ENCODE measurements at regions not wholly inside any gene's neighbourhood (a gene's known extent, or its start where the extent isn't known, plus 50 kb on each side); places are given as distances from the start of the nearest gene placed in this dataset.

GRCh38 chr1:96079581-96079980, 642.0 kb upstream of the PTBP2 start:
- TF ChIP-seq CTCF (conservative IDR thresholded peaks at IDR 0.05; ENCODE audit: low read depth, low read length): no peak
- H3K4me3 ChIP-seq (ENCODE audit: low read length): no peak overlapping the region
- DNase-seq (ENCODE audit: low read depth): no peak

DNA sequence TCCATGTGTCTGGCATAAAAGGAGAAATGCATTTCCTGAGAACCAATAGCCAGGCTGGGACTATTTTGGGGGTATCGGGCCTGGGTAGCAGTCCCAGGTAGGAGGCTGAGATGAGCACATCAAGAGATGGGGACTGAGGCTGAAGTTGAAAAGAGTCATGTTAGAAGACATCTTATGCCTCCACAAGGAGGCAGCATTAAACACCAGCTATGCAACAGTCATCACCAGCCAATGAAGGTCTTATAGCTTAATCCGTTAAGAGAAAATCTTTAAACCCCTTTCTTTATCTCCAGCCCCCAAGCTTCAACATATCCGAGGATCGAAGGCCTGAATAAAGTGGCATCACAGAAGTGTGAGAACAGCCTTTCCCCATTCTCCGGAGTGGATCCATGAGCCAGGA, 640.7 kb upstream of the PTBP2 start:
- peak; percentile 41 for TF ChIP-seq CTCF (conservative IDR thresholded peaks at IDR 0.05; ENCODE audit: low read depth, low read length)
- DNase-seq (ENCODE audit: low read depth): no peak
- no peak overlapping the region for H3K4me3 ChIP-seq (ENCODE audit: low read length)

GRCh38 chr1:96087719-96088118, 633.9 kb upstream of the PTBP2 start:
- no peak for DNase-seq (ENCODE audit: low read depth)
- H3K4me3 ChIP-seq (ENCODE audit: low read length): no peak overlapping the region
- TF ChIP-seq CTCF (conservative IDR thresholded peaks at IDR 0.05; ENCODE audit: low read depth, low read length): no peak

DNA sequence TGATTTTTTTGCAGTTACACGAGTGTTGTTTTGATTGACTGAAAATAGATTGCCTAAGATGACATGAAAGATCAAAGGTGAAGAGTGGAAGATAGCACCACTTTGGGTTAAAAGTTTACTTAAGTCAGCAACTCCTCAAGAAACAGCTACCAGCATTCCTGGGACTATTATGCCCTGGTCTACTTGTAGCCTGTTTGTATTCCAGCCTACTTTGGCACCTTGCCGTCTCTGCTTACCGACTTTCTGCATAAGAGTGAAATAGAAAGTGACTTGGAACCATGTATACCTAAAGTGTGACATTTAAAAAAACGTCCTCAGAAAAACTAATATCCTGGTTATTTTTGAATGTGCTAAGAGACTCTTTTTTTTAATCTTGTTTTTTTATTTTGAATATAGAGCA, 631.5 kb upstream of the PTBP2 start:
- no peak overlapping the region for H3K4me3 ChIP-seq (ENCODE audit: low read length)
- DNase-seq (ENCODE audit: low read depth): no peak
- no peak for TF ChIP-seq CTCF (conservative IDR thresholded peaks at IDR 0.05; ENCODE audit: low read depth, low read length)

DNA sequence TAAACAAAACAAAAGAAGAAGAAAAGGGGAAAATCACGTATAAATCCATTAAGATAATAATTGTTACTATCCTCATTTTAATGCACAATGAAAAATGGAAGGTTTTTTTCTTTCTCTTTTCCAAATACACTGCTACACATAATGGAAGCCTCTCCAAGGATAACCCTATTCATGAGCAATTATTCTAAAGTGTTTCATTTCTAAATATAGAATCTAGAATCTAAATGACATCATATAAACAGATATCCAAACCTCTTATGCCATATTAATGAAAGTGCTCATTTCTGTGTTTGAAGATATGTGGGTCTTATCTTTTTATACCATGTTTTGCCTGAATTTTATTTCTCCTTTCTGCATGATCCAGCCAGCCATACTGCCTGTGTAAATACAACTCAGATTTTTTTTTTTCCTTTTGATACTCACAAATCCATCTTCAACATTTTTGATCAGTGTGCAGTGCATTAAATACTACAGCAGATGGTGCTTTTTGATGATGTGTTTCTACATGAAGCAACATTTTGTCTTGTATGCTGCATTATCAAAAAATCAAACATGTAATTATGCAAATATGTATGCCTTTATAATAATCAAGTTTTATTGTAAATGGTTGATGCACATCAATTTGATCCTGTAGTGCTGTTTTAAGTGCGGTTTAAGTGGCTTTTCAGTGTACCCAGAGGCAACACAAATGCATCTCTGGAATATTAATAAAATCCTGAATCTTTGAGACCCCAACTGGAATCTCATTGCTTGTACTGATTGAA, 625.6 kb upstream of the PTBP2 start:
- TF ChIP-seq CTCF (conservative IDR thresholded peaks at IDR 0.05; ENCODE audit: low read depth, low read length): no peak

DNA sequence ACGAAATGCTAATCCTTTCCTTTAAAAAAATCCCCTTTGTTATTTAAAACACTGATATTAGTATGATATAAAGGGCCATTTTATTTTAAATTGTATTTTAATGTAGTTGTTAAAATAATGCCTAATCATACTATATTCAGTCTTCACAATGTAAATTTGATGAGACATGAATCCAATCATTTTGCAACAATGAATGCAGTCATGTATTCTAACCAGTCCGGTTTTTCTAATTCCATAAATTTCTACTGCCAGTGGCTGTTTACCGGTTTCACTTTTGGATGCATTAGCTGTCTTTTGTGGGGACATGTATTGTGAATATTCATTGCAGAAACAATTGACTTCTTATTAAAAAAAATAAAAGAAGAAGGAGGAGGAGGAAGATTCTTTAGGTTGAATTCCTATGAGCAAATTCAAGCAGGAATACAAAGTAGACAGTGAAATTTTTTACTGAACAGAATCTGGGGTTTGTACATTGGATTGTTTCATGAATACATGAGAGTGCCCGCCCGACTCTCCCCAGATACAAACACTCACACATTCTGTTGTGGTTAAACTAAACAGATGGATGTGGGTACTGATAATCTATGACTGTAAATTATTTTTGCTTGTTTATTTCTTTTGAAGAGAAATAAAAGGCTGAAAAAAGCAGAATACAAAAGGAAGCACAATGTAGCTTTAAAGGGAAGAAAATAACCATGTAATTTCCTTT, 624.8 kb upstream of the PTBP2 start:
- H3K4me3 ChIP-seq (ENCODE audit: low read length): no peak overlapping the region
- no peak for TF ChIP-seq CTCF (conservative IDR thresholded peaks at IDR 0.05; ENCODE audit: low read depth, low read length)
- DNase-seq (ENCODE audit: low read depth): no peak

More for the DNA sequence above, 625.6 kb upstream of the PTBP2 start:
- H3K4me3 ChIP-seq (ENCODE audit: low read length): no peak overlapping the region
- no peak for DNase-seq (ENCODE audit: low read depth)

DNA sequence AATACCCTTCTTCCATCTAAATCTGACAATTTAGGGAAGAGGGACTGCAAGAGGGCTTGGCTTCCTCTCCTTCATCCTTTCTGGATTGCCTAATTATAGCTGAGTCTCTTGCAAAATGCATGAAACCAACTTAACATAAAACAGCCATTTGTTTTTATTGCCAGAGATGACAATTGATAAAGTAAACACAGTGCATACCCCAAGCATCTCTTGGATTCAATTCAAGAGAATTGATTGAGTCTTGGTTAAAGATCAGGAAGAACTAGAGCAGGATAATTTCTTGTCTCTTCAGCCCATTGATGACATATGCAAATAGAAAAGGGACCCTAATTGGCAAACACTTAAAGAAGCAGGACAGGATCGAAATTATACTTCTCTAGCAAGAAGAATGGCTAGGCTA, 617.1 kb upstream of the PTBP2 start:
- no peak for TF ChIP-seq CTCF (conservative IDR thresholded peaks at IDR 0.05; ENCODE audit: low read depth, low read length)
- no peak overlapping the region for H3K4me3 ChIP-seq (ENCODE audit: low read length)
- no peak for DNase-seq (ENCODE audit: low read depth)
